Activated CD8-positive, alpha-beta memory T cell treated with anti-CD3 and anti-CD28 coated beads for 48 hours (primary cell): ENCODE measurements at regions not wholly inside any gene's neighbourhood (a gene's known extent, or its start where the extent isn't known, plus 50 kb on each side); places are given as distances from the start of the nearest gene placed in this dataset.

ENCODE experiments used
- DNase-seq, 3 experiments: peaks; one replicate each; pipeline ENCODE4 v3.0.0-alpha.2; 2020; ENCODE audit warnings: low read depth in 2 of 3, low spot score in 2 of 3

DNA sequence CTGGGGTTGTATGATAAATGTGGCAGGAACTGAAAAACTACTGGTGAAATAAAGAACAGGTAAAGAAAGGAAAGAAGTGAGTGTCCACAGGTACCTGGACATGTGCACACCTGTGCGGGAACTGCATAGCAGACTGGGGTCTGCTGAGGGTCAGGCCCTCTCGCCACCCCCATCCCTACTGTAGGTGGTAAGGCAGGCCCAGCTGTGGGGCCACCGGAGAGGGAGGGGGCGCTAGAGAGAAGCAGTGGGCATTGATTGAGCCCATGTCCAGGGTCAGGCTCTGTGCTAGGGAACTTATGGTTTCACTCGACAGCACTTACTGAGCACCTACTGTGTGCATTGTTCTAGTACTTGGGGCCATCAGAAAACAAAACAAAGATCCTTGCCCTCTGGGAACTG lies 400.5 kb downstream of the MATN1 start:
- DNase-seq: no peak

DNA sequence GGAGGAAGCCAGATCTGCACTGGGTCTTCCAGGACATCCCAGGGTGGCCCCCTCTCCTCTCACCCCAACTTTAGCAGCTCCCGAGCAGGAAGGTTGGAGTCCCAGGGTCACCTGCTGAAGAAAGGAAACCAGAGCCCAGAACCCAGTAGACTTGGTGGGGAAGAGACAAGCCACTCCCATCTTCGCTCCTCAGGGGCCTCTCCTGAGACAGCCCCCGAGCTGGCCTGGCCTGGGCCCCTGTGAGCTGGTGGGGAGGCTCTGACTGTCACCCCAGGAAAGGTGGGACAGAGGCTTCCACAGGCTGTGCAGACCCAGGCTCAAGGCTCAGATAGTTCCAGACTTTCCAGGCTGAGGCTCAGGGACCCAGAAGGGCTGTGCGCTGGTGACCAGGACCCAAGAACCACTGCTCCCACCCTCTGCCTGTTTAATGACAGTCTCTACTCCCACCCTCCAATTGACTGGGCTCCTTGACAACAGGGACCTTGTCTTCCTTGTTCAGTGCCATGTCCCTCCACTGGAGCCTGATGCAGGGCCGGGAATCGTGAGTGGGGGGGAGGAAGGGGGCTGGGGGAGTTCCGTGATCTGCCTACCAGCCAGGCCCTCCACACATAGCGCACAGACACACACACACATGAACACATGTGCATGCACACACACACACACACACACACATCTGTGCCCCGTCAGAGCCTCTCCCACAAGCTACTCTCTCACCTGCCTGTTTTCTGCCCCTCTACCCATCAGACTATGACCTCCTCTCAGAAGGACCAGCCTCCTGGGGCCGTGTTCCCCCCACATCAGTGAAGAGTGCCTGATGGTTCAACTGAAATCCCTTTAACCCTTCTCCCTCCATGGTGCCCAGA lies 401.2 kb downstream of the MATN1 start:
- DNase-seq: no peak

DNA sequence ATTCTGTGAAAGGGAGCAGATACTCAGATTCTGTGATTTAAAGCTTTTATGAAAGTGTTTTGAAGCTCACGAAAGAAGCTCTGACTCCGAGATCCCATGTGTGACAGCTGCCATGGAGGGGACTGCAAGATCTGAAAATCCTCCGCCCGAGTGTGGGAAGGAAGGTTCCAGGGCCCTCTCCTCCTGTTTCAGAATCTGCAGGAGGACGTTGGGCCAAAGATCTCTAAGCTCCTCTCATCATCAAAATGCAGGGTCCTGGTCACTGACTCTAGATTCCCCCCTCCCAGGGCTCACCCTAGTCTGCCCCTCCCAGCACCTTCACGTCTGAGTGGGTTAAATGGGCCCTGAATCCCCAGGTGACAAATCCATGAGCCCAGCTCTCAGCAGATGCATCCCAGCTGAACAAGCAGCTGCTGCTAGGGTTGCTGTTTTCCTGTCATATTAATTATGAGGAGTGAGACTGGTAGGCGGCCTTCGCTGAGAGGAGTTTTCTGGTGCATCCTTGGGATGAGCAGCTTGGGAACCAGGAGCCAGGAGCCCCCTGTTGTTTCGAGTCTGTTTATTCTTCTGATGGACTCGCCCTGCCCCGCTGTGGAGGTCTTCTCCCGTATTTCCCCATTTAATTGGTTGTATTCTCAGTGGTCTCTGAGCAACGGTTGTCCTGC lies 402.0 kb downstream of the MATN1 start:
- no peak for DNase-seq

DNA sequence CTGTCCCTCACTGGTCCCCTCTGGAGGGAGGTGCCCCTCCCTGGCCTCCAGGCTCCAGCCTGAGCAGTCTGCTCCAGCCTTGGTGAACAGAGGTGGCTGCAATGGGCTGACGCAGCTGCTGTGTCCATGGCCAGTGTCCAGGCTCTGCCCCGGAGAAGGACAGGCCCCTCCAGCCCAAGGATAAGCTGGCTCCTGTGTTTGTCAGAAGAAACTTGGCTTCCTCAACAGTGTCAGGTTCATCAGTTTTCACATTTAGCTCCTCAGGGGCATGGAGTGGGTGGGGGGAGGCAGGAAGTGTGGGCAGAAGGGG lies 402.8 kb downstream of the MATN1 start:
- DNase-seq: no peak

DNA sequence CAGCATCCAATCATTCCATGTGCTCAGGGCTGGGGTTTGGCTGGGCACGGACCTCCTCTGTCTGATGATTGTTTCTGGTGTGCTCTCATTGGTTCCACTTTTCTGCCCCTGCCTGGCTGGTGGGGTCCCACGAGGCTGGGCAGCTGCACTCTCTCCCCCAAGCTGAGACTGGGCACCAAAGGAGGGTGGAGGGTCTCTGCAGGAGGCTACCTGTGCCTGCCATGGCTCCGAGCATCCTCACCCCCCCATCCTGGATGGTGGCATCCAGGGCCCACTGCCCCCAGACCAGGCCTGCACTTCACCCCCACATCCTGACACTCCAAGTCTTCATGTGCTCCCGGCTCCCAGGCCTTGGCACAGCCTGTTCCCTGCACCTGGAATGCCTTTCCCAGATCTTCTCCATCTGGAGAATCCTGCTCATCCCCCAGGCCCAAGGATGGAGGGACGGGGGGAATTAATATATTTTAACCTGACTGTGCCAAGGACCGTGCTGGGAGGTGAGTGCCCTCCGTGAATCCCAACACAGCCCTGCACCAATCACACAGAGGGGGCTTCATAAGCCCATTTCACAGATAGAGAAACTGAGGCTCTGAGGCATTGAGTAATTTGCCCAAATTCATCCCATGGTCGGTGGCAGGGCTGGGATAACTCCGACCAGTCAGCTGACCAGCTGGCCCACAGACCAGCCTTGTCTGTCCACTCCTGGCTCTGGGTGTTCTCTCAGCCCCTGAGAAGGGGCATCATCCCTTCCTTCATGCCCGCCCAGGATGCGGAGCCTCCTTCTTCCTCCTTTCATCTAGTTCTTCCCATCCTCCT lies 403.4 kb downstream of the MATN1 start:
- no peak for DNase-seq

DNA sequence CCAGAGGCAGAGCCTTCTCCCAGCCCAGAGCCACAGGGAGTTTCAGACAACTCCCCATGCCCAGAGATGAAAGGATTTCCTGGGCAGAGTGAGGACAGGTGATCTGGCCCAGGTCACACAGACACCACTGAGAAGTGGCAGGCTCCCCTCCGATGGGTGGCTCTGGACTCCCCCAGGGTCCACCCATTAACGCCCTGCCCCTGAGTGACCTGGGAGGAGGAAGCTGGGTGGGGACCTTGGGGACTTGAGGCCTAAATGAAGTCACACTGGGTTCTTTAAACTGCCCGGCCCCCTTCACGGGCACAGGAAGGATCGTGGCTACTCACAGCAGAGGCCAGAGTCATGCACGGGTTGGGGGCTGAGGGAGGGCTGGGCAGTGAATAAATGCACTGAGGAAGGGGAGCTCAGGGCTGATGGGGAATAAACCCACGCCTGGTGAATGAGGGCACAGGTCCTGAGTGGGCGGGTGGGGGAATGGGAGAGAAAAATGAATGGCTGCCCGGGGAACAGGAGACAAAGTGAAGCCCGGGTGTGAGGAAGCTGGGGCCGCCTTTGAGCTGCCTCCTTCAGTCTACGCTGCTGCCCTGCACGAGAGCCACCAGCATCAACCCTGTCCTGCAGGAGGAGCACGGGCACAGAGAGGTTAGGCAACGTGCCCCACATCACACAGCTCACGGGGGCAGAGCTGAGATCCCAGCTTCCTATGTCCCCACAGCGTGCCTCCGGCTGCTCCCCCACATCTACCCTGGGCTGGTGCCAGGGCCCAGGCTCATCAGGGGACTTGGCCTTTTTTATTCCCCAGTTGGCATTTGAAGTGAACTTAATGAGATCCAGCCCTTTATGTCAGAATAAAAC lies 404.3 kb downstream of the MATN1 start:
- no peak for DNase-seq

DNA sequence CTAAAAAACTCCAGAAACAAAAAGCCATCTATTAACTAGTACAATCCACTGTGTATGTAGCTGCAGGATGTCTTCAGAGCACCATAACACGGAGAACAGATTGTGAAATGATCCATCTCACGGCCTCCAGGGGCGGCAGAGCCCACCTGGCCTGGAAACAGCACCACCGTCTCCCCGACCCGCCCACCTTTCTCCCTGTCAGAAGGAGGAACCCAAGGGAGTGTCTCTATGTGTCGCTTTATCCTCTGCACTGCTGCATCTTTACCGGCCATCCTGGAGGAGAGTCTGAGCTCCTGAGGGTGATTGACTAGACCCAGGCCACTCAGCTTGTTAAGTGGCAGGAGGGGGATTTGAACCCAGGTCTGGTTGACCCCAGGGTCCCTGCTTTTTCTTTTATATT lies 405.0 kb downstream of the MATN1 start:
- no peak for DNase-seq

DNA sequence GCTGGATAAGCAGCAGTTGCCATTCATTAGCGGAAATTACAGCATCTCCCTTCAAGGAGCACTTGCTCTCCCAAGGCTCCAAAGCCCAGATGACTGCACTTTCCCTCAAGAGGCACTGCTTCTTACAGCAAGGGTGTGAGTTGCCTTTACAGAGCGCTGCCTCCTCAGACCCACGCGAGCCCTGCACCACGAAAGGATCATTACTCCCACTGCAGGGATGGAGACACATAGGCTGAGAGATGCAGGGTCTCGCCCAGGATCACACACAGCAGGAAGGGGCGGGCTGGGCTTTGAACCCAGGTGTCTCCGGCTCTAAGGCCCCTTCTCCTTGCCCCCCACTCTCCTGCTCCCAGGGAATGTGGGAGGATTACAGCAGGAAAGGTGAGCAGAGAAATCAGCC lies 405.5 kb downstream of the MATN1 start:
- DNase-seq: no peak

DNA sequence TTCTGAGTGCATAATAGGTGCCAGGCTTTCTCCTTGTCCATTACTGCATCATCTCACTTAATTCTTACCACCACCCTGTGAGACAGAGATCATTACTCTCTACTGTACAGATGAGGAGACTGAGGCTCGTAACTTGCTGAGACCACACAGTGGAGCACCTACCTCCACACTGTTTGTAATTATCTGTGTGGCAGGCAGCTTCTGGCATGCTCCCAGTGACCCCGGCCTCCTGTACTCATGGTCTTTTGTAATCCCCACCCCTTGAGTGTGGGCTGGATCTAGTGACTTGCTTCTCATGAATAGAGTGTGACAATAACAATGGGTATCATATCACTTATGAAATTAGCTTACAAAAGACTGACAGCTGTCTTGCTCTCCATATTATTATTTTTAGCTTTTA lies 407.3 kb downstream of the MATN1 start:
- no peak for DNase-seq

DNA sequence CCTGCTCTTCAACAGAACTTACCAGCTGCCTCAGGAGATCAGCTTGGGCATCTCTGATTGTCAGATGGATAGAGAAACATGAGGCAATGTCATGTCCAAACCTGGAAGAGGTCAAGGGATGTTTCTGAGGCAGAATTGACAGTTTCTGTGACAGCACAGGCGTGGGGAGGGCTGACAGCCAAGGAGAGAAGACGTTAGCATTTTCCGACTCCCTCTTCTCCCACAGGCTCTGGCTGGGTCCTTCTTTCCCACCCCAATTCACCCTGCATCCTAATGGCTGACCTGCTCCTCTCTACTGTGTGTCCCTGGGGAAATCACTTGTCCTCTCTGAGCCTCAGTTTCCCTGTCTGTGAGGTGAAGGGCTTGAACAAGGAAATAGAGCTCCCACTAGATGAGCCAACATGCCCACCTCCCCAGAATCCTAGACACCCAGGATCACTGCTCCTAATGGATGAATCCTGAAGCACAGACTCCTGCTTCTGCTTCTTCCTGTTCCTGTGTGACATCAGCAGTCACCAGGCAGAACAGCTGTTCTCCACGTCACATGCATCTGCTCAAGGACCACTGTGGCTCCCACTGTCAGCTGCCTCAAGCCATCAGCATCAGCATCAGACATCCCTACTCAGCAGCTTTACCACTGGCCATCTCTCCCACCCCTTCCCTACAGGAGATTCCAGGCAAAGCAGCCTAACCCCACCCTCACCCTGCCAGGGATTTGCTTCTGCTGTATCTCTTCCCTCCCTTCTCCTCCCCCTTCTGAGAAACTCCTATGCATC lies 408.0 kb downstream of the MATN1 start:
- DNase-seq: no peak

DNA sequence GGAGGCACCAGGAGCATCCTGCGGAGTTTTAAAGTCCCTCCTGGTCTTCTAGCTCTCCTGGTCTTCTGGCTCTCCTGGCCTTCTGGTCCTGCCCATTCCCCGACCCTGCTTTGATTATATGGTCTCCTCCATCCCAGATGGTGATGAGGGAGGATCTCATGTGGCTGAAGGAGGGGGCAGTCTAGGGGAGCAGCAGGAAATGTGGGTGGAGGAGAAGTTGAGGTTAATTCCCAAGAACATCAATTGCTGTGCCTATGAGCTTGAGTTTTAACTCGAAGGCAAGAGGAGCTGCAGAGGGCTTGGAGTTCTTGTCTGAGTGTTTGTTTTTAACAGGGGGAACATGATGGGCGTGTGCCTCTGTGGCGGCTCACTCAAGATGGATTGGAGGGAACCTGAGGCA lies 408.8 kb downstream of the MATN1 start:
- no peak for DNase-seq

DNA sequence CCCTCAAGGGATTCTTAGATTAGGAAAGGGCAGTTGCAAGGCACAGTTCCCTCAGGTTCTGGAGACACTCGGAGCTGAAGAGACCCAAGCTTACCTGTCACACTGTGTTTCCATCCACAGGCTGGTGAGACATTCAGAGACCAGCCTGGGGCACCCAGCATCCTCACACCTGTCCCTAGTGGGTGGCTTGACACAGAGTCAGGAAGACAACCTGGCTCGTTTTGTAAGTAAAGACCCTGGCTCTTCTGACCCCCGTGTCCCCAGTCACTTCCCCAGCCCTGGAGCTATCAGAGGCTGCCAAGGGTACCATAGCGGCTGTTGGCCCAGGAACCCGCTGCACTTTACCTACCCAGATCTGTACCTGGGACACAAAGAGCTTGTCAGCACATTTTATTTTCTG lies 409.8 kb downstream of the MATN1 start:
- DNase-seq: no peak

DNA sequence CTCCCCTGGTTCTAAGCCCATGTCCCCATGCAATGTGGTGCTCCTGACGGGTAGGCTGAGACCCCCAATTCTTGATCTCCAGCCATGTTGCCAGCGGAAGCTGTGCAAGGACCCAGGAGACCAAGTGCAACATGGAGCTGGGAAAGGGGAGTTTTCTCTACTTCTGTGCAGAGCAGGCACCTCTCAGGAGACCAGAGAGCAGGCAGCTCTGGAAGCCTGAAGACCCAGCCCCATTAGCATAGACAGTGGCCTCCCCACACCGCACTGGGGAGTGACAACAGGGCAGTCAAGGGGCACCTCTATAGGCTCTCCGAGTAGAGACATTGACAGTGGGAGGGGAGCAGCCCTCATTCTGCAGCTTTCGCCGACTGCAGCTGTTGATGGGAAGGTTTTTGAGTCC lies 410.2 kb downstream of the MATN1 start:
- DNase-seq: no peak

DNA sequence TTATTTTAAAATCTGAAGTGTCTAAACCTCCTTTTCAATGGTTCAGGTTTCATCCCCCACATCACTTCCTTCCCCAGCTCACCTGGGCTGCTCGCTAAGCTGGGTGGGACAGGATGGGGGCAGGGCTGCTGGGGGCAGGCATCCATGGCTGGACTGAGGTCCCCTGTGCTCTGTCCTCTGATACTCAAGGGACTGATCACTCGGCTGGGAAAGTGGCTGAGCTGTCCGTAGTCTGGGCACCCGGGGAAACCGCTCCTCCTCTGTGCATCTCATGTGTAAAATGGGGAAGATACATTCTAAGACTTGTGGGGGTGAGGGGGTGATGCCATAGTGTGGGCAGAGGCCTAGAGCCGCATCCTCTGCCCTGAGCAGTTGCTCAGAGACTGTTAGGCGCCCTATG lies 411.2 kb downstream of the MATN1 start:
- DNase-seq: no peak

DNA sequence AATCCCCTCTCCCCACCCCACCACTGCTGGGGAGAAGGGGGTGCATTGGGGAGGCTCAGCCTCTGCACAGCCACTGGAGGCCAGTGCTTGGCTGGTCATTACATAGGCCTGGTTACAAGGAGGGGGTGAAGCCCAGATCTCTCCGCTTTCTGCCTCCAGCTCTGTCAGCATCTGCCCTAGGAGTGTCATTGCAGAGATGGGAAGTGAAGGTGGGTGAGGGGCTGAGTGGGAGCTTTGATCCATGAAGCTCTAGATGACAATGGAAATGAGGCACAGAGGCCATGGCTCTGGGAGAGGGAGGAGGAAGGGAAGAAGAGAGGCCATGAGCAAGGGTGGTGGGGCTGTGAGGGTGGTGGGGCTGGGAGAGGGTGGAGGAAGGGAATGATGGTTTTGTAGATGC lies 411.6 kb downstream of the MATN1 start:
- DNase-seq: no peak

DNA sequence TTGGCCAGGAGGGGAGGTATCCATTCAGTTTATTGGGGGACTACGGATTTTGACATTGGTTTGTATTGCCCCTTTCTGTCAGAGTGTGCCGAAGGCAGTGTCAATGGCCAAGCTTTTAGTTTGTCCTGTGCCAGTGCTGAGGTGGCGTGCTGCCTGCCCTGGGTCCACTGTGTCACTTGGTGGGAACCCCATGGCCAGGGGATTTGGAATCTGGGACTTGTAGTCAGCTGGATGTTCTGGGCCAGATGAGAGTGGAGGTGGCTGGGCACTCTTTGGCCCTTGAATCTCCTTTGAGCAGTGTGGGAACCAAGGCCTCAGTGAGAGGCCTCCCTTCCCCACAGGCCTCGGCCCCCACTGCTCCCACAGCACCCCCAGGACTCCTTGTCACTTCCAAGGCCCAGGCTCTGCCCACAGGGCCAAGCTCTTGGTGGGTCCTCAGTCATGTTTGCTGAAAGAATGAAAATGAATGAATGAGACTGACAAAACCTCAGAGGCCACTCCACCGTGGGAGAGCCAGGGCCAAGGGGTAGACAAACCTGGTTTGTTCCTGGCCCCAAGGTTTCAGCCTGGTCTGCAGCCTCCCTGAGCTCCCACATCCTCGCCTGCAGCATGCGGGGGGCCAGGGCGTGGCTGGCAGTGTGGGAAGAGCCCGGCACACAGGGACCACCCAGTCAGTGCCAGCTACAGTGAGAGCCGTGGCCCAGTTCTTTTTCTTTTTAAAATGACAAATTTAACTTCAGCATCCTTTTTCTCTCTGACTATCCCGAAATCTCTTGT lies 412.2 kb downstream of the MATN1 start:
- DNase-seq: no peak

DNA sequence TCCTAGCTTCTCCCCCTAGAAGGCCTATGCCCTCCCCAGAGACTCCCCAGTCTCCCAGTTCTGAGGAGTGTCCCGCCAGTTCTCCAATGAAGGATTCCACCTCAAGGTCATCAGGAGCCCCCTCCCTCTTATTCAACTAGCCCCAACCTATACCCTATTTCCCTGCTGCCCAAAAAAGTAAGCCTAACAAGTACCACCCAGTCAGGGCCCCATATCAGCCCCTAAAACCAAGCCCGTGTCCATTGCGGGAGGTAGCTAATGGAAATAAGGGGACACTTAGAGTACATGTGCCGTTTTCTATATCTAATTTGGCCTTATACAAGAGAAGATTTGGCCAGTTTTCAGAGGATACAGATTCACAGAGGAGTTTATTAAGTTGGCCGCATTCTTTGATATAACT lies 416.2 kb downstream of the MATN1 start:
- no peak for DNase-seq

DNA sequence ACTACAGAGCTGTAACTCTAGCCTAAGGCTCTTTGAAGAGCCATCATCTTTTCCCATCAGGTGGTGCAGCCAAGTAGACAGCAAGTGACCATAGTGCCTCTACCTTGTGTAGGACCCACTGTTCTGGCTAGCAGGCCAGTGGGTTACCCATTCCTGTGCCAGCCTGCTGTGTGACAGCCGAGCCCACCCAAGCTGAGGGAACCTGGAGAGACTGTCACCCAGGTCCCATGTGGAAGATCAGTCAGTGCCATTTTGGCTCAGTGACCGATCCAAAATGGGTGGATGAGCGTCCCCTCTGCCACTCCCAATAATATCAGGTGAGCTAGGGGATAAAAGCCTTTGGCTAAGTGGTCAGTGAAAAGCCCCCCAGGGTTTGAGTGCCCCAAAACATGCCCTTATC lies 417.9 kb downstream of the MATN1 start:
- no peak for DNase-seq

DNA sequence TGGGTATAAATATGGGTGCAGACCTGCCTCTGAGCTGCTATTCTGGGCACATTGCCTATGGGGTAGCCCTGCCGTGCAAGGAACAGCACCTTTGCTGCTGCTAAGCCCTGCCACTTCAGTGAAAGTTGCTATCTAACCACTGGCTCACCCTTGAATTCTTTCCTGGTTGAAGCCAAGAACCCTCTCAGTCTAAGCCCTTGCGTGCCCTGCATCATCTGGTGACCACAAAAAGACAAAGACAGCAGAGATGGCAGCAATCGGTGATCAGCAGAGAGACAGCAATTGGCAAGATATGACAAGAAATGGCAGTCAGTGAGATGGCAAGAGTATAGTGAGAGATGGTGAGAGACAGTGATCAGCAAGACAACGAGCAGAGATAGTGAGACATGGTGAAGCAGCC lies 418.3 kb downstream of the MATN1 start:
- no peak for DNase-seq

DNA sequence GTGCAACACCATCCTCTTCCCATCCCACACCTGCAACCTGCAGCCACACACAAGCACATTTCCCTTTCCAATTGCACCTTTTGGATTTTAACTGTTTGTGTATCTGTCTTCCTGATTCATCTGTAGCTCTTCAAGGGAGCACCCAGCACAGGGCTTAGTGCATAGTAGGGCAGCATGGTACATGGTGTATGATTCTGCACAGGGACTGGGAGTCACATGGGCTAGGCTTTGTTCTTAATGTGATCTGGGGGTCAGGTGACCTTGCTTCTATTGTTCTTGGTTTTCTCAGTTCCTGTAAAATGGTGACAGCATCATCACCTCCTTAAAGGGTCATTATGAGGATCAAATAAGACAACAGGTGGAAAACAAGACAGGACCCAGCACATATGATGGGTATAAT lies 419.3 kb downstream of the MATN1 start:
- no peak for DNase-seq
